Tongue (tissue), 1 donor: ENCODE measurements at regions not wholly inside any gene's neighbourhood (a gene's known extent, or its start where the extent isn't known, plus 50 kb on each side); places are given as distances from the start of the nearest gene placed in this dataset.
A peak's percentile ranks its signal among the peaks of the same experiment; 100 is the strongest.

Source experiments
- DNase-seq: peaks from one replicate; pipeline ENCODE4 v3.0.0-alpha.2; 2015

DNA sequence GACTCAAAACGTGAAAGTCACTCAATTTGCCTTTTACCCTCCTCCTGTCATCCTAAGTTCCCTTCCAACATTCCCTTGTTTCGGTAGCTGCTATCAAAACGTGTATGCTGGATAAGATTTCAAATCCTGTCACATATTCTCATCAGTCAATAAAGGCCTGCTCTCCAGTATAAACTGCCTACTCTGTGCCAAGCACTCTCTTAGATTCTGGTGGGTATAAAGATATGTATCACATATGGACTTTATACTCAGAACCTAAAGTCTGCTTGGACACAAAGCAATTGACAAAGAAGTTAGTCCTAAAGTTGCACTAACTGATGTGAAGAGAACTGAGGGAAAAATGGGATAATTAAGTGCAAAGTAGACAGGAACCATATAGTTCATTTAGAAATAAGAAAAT is 476.6 kb upstream of the MARCKS start:
- DNase-seq, result no peak

DNA sequence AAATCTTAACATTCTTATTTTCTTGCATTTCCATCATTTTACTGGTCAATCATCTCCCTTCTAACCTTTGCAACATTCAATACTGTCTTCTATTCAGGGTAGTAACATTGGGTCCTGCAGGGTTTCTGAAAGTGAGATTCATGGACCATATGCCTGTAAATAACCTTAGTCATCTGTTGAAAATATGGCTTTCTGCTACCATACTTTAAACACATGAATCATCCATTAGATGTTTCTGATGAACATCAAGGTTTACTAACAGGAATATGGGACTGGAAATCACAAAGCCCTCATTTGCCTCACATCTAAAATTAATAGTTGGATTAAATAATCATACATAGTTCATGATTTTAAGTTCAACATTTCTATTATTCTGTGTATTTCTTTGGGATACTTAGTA is 475.9 kb upstream of the MARCKS start:
- DNase-seq, result no peak

DNA sequence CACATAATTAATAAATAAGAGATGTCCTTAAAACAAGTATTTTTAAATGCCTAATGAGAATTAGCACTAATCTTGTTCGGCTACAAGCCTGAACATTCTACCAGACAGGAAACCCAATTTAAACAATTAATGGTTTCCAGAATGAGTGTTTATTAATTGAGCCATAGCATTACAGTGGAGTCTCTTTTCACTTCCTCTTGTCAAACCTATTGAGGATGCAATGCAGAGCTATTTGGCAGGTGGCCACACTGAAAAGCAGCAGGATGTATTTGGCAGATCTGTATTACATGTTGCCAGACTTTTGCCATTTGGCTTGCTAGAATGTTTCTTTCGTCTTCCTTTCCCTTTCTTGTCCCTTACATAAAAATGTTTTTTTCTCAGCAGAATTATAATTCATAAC is 475.2 kb upstream of the MARCKS start:
- DNase-seq, result peak; percentile 82

GRCh38 chr6:113383701-113384100 is 473.4 kb upstream of the MARCKS start:
- DNase-seq, result no peak

GRCh38 chr6:113385020-113385431 is 472.1 kb upstream of the MARCKS start:
- no peak for DNase-seq

DNA sequence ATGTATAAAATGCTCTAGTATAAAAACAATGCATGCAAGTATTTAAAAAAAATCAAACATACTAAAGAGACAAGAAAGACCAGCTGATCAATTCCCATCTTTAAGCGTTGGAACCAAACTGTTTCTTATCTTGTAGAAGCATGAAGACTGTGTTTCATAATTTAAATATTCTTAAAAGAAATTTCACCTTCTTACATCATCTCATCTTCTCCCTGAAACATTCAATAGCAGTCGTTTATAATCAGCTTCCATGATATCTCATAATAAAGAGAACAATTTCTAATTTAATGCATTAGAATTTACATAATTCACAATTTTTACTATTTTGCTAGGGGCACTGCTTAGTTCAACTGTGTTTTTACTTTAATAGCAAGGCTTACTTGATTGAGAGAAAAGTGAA is 468.1 kb upstream of the MARCKS start:
- no peak for DNase-seq

GRCh38 chr6:113392551-113393055 is 464.5 kb upstream of the MARCKS start:
- DNase-seq, result no peak

DNA sequence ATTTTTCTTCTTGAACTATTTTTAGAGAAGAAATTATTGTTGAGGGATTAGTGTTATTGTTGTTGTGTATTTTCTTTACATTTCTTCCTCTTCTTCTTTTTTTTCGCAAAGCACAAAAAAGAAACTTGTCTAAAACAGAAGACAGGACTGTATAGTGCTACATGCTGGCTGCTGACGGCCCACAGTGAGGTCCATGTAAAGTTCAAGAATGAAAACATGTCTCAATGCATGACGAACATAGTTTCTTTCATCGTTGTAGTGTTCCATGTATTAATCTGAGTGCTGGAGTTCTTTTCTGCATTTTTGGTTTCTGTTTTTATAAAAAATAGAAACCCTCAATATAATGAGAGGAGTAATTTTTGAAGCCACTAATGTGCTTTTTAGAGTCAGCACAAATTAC is 462.9 kb upstream of the MARCKS start:
- DNase-seq, result peak; percentile 60

GRCh38 chr6:113394729-113395128 is 462.4 kb upstream of the MARCKS start:
- DNase-seq, result no peak

DNA sequence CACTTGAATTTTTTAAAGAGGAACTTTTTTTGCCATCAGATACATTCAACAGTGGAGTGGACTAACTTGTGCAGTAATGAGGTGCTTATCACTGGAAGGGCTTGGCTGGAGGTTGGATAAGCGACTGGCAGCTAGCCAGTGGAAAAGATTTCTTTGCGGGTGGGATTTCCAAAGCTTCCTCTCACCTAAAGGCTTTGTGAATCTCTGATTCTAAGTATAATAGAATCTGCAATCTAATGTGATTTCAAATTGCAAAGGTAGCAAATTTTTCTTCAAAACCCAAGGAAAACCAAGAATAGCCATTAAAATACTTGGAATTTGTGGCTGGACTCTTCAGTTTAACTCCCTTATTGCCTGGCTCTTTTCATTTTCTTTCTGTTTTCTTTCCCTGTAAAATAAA is 460.4 kb upstream of the MARCKS start:
- no peak for DNase-seq

DNA sequence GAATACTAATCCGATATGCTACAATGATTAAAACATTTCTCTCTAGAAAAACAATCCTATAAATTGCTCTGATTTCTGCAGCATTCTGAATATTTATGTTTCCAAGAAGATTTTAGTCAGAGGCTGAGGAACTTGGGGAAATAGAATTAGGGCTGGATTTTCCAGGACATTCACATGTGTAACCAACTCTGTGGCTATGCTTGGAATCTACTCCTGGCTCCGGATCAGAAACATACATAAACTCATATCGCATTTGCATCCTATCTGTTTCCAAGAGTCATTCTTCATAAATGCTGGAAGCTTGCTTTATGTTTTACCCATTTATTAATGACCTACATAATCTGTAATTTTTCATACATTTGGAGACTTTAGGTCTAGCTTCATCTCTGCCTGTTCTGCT is 459.9 kb upstream of the MARCKS start:
- DNase-seq, result peak; percentile 50

- no peak for DNase-seq
Measured at GRCh38 chr6:113401231-113401630, 455.9 kb upstream of the MARCKS start.

- no peak for DNase-seq
Measured at GRCh38 chr6:113402544-113402943, 454.6 kb upstream of the MARCKS start.

DNA sequence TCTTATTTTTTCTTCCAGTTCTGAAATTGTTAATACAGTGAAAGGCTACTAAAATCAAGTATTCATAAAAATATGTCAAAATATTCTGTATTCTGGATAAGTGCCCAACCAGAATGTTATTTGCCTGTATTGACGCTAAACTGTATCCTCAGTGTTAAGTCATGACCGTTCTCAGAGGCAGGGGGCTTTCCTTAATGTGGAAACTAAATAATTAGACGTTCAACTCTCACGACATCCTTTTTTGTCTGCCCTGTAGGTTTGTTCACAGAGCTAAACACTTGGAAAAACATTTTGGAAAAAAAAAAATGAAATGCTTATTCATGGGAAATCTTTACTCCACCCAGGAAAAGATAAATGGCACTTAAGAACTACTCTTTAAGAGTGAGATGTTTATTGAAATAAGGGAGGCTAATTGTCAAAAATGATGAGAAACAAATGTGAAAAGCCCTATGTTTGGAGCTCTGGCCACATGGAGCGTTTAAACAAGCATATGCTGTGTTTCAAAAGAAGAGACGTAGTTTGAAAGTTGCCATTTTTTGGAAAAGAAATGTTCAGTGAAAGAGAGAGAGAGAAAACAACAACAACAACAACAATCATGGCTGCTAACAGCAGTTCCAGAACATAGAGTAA is 453.1 kb upstream of the MARCKS start:
- peak; percentile 29 for DNase-seq

- no peak for DNase-seq
Measured at GRCh38 chr6:113405326-113406047, 451.7 kb upstream of the MARCKS start.

DNA sequence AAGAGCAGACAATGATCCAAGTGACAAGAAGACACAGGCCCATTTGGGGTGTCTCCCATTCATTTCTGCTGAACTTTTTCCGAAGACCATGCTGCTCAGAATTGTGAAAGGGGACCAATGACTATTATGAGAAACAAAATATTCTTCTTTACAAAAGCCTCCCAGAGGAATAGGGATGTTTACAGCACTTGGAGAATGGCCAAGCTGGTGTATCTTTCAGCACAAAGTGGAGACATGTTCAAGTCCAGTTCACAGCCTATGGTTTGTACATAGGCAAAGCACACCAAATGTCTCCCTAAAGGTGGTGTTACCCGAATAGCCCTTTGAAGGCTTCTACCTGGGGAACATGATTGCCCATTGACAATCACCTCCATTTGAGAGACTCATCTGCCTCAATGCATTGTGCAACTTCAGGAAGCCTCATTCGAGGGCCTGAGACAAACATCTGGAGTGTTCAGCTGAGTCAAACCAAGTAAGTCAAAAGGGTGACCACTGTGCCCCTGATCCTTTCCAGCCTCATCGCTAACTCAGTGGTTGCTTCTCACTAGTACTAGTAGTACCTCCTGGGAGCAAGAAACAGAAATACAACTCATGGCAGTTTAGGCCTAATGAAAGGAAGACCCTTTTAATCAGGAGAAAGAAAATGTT is 451.0 kb upstream of the MARCKS start:
- no peak for DNase-seq

- no peak for DNase-seq
Measured at GRCh38 chr6:113411011-113411410, 446.1 kb upstream of the MARCKS start.

DNA sequence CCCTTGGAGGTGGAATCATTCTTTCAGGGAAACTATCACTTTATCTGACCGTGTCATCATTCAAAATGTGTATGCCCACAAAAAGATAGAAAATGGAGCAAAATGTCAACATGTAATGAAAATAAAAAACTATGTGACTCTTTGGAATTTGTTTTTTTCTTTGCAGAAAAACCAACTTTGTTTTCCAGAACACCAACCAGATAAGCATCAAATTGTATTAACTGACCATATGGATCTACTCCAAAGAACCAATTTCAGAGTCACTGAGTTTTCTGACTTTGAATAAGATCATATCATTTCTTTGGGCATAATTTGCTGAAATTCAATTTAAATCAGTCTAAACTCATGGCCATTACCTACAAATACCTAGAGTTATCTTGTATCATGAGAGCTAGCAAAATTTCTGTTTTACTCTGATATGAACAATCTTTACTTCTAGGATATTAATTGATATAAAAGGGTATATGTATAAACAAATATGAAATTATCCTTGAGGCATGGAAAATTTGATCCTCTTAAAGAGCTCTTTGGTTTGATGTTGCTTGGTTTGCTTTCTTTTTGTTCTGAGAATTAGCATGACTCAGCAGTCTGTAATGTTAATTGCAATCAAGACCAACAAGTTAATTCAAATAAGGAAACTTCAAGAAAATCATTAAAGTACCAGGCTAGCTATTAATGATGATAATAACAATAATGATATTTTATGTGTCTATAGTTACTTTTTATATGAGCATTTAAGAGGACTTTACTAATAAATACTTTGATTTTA is 444.4 kb upstream of the MARCKS start:
- no peak for DNase-seq

GRCh38 chr6:113414511-113414910 is 442.6 kb upstream of the MARCKS start:
- DNase-seq, result peak; percentile 32

- no peak for DNase-seq
Measured at GRCh38 chr6:113416170-113416569, 441.0 kb upstream of the MARCKS start.

DNA sequence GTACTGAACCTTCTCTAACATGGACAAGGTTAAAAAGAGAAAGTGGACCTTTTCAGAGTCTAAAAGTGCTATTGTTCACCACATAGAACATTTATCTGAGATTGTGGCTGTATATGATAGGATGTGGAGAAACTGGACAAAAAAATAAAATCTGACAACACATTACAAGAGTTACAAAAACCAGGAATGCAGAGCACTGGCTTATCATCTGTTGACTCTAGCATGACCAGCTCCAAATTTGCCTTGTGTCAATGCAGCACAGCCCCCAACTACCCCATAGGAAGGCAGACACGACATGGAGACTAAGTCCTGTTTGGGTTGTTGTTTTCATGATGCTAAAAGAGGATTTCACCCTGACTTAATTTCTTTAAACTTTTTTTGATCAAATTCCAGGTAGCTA is 436.9 kb upstream of the MARCKS start:
- DNase-seq, result no peak

DNA sequence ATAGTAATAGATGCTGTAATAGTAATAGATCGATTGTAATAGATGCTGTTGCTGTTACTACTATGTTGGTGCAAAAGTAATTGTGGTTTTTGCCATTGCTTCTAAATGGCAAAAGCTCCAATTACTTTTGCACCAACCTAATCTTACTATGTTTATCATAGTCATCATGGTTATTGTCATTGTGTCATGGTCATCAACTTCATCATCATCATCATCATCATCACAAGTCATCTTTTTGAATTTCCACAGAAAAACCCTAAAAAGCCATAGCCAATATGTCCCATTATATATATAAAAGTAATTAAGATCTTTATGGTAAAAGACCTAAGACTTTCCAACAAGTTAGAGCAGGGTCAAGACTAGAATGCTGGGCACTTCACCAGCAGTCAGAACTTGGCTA is 435.1 kb upstream of the MARCKS start:
- no peak for DNase-seq

GRCh38 chr6:113423956-113424355 is 433.2 kb upstream of the MARCKS start:
- no peak for DNase-seq
